ENCODE measurements at regions not wholly inside any gene's neighbourhood (a gene's known extent, or its start where the extent isn't known, plus 50 kb on each side); places are given as distances from the start of the nearest gene placed in this dataset.

- DNase-seq = no peak
These were observed 309.6 kb downstream of the ACTL7B start for GRCh38 chr9:108546215-108546614.

GRCh38 chr9:108545436-108545835 lies 310.4 kb downstream of the ACTL7B start:
- DNase-seq = no peak

GRCh38 chr9:108544866-108545265 lies 310.9 kb downstream of the ACTL7B start:
- no peak for DNase-seq

- DNase-seq = no peak
These were observed 312.5 kb downstream of the ACTL7B start for GRCh38 chr9:108543251-108543778.

GRCh38 chr9:108537756-108538155 lies 318.0 kb downstream of the ACTL7B start:
- DNase-seq = no peak

- DNase-seq = no peak
These were observed 318.8 kb downstream of the ACTL7B start for GRCh38 chr9:108536836-108537601.

- DNase-seq = no peak
These were observed 320.3 kb downstream of the ACTL7B start for GRCh38 chr9:108535526-108535925.

GRCh38 chr9:108534741-108535140 lies 321.0 kb downstream of the ACTL7B start:
- DNase-seq = no peak

GRCh38 chr9:108530141-108530540 lies 325.6 kb downstream of the ACTL7B start:
- no peak for DNase-seq

- no peak for DNase-seq
These were observed 327.6 kb downstream of the ACTL7B start for GRCh38 chr9:108528231-108528630.

- no peak for DNase-seq
These were observed 329.3 kb downstream of the ACTL7B start for GRCh38 chr9:108526518-108526917.

- no peak for DNase-seq
These were observed 330.6 kb downstream of the ACTL7B start for GRCh38 chr9:108525186-108525585.

GRCh38 chr9:108521063-108521590 lies 334.7 kb downstream of the ACTL7B start:
- no peak for DNase-seq

GRCh38 chr9:108519437-108519836 lies 336.3 kb downstream of the ACTL7B start:
- DNase-seq = no peak

- no peak for DNase-seq
These were observed 338.0 kb downstream of the ACTL7B start for GRCh38 chr9:108517651-108518365.

GRCh38 chr9:108516391-108516790 lies 339.4 kb downstream of the ACTL7B start:
- DNase-seq = no peak

- DNase-seq = no peak
These were observed 339.9 kb downstream of the ACTL7B start for GRCh38 chr9:108515856-108516255.

GRCh38 chr9:108512426-108513173 lies 343.2 kb downstream of the ACTL7B start:
- no peak for DNase-seq

- no peak for DNase-seq
These were observed 344.5 kb downstream of the ACTL7B start for GRCh38 chr9:108511307-108511706.

GRCh38 chr9:108496846-108497245 lies 358.9 kb downstream of the ACTL7B start:
- no peak for DNase-seq

GRCh38 chr9:108489567-108489966 lies 366.2 kb downstream of the ACTL7B start:
- DNase-seq = no peak

GRCh38 chr9:108486831-108487230 lies 369.0 kb downstream of the ACTL7B start:
- no peak for DNase-seq

- DNase-seq = no peak
These were observed 371.3 kb downstream of the ACTL7B start for GRCh38 chr9:108484468-108484867.
